ENCODE measurements at regions not wholly inside any gene's neighbourhood (a gene's known extent, or its start where the extent isn't known, plus 50 kb on each side); places are given as distances from the start of the nearest gene placed in this dataset.
"Not testable (repeated sequence)": the region's sequence is repeated elsewhere in the genome, so short reads cannot be mapped to it uniquely, and the experiment has no call there.

DNA sequence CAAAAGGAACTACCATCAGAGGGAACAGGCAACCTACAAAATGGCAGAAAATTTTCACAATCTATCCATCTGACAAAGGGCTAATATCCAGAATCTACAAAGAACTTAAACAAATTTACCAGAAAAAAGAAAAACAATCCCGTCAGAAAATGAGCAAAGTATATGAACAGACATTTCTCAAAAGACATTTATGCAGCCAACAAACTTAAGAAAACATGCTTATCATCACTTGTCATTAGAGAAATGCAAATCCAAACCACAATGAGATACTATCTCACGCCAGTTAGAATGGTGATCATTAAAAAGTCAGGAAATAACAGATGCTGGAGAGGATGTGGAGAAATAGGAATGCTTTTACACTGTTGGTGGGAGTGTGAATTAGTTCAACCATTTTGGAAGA, 516.2 kb downstream of the NFIB start:
- H3K4me1 Mint-ChIP-seq; POLR2A ChIA-PET; H3K27me3 Mint-ChIP-seq; H3K4me3 Mint-ChIP-seq; H3K9me3 Mint-ChIP-seq; H3K27ac Mint-ChIP-seq; ATAC-seq (ENCODE audit: low read depth); H3K36me3 Mint-ChIP-seq; DNase-seq: not testable (repeated sequence)

DNA sequence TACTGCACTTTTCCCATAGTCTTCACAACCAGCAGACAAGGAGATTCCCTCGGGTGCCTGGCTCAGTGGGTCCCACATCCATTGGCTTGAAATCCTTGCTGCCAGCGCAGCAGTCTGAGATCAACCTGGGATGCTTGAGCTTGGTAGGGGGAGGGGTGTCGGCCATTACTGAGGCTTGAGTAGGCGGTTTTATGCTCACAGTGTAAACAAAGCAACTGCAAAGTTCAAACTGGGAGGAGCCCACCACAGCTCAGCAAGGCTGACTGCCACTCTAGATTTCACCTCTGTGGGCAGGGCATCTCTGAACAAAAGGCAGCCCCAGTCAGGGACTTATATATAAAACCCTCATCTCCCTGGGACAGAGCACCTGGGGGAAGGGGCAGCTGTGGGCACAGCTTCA, 512.3 kb upstream of the MPDZ start:
- DNase-seq, result no peak
- POLR2A ChIA-PET, result no interaction called here
- H3K36me3 Mint-ChIP-seq, result no peaks in the 10 kb centered on the region

DNA sequence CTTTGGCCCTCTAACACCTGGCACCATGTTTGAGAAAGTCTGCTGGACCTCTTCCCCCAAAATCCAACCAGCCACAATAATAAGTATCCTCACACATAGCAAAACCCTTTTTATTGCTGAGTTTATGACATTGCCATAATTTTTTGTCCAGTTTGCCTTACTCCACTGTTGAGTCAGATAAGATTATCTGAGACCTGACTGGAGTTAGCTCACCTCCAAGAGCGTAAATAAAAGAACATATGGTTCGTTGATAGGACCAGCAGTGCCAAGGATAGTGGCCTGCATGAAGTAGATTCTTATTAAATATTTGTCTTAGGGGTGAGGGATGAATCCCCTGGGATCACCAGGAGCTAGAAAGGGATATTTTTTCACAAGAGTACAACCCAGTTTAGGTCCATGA, 510.6 kb upstream of the MPDZ start:
- H3K27me3 Mint-ChIP-seq, result no peaks in the 10 kb centered on the region
- H3K9me3 Mint-ChIP-seq, result peaks cover 3% of the 10 kb centered on the region

More for the DNA sequence above, 512.3 kb upstream of the MPDZ start:
- Mint-ChIP-seq H3K4me3 (no peak overlapping the region), H3K4me1 (no peaks in the 10 kb centered on the region), H3K27me3 (no peaks in the 10 kb centered on the region), H3K9me3 (peaks cover 9% of the 10 kb centered on the region), H3K27ac (no peak overlapping the region)
- ATAC-seq (ENCODE audit: low read depth), result no peak

DNA sequence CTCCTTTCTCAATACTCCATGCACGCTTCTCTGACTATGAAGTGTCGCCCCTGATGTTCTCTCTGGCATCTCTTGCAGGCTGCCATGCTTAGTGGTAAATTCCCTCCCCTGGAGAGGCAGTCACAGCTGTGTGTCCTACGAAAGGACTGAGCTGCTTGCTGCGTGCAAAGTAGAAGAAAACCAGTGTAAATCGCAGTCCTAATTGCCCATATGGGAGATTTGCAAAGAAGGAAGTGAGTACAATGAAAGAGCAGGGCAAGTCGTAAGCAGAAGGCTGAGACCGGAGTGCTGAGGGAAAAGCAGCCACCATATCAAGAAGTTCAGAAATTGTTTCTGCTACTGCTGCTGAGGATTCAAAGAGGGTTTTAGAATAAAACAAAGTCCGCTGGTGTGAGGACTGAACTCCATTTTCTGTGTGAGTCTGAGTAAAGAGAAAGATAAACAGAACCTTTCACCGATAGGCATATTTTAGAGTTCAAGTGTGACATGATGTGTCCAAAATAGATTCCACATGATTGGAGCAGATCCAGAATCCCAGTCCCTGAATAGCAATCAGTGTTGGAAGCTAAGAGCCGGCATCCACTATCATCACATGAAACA, 507.8 kb upstream of the MPDZ start:
- Mint-ChIP-seq H3K4me3 (no peak overlapping the region), H3K4me1 (no peaks in the 10 kb centered on the region), H3K27me3 (no peaks in the 10 kb centered on the region), H3K36me3 (no peaks in the 10 kb centered on the region), H3K27ac (no peak overlapping the region), H3K9me3 (no peaks in the 10 kb centered on the region)
- ATAC-seq (ENCODE audit: low read depth) (no peak), DNase-seq (no peak)
- POLR2A ChIA-PET, result no interaction called here

More for the DNA sequence above, 510.6 kb upstream of the MPDZ start:
- Mint-ChIP-seq H3K4me3 (no peak overlapping the region), H3K4me1 (no peaks in the 10 kb centered on the region), H3K27ac (no peak overlapping the region), H3K36me3 (no peaks in the 10 kb centered on the region)
- POLR2A ChIA-PET, result no interaction called here
- ATAC-seq (ENCODE audit: low read depth), result no peak
- DNase-seq, result no peak

DNA sequence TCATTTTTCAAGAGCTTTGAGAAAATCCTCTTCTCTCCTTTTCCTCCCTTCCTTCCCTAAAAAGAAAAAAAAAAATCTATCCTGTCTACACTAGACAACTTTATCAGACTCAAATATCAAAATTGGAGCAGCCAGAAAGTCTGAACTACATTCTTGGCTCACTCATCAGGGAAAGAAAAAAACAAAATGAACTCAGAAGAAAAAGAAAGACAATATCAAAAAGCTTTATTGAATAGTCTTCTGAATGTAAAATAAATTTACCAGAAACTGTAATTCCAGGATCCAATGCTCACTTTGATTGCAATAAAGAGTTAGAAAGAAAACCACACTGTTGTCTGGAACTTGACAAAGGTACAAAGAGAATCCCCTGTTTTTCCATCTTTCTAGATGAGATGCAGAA, 507.2 kb upstream of the MPDZ start:
- H3K9me3 Mint-ChIP-seq, result no peaks in the 10 kb centered on the region
- H3K27me3 Mint-ChIP-seq, result no peaks in the 10 kb centered on the region
- ATAC-seq (ENCODE audit: low read depth) (no peak), DNase-seq (no peak)
- POLR2A ChIA-PET, result no interaction called here
- H3K27ac Mint-ChIP-seq, result no peak overlapping the region
- H3K4me1 Mint-ChIP-seq, result no peaks in the 10 kb centered on the region
- no peak overlapping the region for H3K4me3 Mint-ChIP-seq
- no peaks in the 10 kb centered on the region for H3K36me3 Mint-ChIP-seq

DNA sequence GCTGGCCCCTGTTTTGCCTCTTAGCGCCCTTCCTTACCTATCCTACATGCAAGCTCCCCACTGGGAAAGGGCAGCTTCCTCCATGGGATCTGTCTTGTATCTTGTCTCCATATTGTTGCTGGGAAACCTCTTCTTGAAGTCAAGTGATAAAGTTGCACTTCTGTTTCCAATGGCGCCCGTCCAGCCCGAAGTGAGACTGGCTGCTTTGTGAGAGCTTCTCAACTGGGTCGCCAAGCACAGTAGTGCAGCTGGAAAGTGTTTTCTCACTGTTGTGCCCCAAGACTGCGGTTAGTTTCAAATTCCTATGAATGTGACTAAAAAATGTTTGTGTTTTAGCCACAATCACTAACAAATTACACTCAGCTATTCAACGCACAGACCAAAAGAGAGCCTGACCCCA, 506.6 kb upstream of the MPDZ start:
- H3K4me3 Mint-ChIP-seq, result no peak overlapping the region
- DNase-seq (no peak), ATAC-seq (ENCODE audit: low read depth) (no peak)
- no peaks in the 10 kb centered on the region for H3K36me3 Mint-ChIP-seq
- peaks cover under 1% of the 10 kb centered on the region for H3K9me3 Mint-ChIP-seq
- POLR2A ChIA-PET, result no interaction called here
- no peaks in the 10 kb centered on the region for H3K27me3 Mint-ChIP-seq
- H3K27ac Mint-ChIP-seq, result no peak overlapping the region
- H3K4me1 Mint-ChIP-seq, result no peaks in the 10 kb centered on the region

DNA sequence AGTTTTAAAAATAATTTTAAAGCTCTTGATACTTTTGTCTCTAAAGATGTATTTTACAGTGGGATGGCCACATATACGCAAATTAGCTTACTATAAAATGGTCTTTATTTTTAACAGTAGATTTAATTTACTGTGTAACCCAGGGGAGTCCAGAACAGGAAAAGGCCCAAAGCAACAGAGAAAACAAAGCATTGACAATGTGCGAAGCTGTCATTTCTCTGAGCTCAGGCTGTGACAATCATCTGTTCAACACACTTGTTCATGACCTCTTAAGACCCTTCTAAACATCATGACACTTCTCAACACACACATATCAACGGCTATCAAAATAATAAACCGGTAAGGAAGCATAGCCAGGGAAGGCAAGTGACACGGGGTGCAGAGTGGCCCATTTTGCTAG, 499.6 kb upstream of the MPDZ start:
- Mint-ChIP-seq H3K36me3 (no peaks in the 10 kb centered on the region), H3K9me3 (peaks cover 2% of the 10 kb centered on the region), H3K4me3 (no peak overlapping the region), H3K27me3 (no peaks in the 10 kb centered on the region), H3K27ac (no peak overlapping the region), H3K4me1 (no peaks in the 10 kb centered on the region)
- DNase-seq (no peak), ATAC-seq (ENCODE audit: low read depth) (no peak)
- POLR2A ChIA-PET, result no interaction called here

DNA sequence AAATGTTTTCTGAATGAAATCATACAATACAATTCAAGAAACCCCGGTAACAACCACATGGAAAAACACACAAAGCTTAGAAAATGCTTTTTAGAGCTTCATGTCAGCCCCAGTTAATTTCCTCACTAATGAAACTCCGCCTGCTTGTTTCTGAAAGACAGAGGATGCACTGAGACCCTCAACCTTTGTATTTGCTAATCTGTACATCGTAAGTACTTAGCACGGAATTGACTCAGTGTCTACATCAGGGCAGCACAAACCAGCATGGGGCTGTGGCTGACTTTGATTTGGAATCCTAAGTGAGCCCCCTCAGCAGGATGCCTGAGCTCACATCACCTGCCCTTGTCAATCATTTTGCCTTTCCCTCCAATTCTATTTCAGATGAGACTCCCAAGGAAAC, 499.1 kb upstream of the MPDZ start:
- POLR2A ChIA-PET, result no interaction called here
- DNase-seq, result no peak
- peaks cover 2% of the 10 kb centered on the region for H3K9me3 Mint-ChIP-seq
- H3K4me3 Mint-ChIP-seq, result no peak overlapping the region
- ATAC-seq (ENCODE audit: low read depth), result no peak
- H3K36me3 Mint-ChIP-seq, result no peaks in the 10 kb centered on the region
- H3K27ac Mint-ChIP-seq, result no peak overlapping the region
- H3K27me3 Mint-ChIP-seq, result no peaks in the 10 kb centered on the region
- no peaks in the 10 kb centered on the region for H3K4me1 Mint-ChIP-seq

DNA sequence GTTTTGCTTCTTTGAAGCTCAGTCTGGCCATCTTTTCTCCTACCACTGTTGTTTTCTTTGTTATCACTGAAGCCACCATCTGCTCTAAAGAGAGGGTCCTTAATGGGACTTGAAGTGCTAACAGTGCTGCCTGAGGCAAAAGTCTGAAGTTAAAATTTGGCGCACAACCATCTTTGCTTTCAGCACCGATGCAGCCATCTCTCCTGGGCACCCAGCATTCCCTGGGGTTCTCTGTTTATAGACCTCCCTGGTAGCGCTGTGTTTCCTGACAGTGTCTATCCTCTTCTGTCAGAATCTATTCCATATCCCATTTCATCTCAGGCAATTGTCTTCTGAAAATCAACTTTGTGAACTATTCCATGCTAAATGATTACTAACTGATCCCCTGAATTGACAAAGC, 491.5 kb upstream of the MPDZ start:
- no peaks in the 10 kb centered on the region for H3K27me3 Mint-ChIP-seq
- POLR2A ChIA-PET, result no interaction called here
- H3K9me3 Mint-ChIP-seq, result no peaks in the 10 kb centered on the region
- H3K4me3 Mint-ChIP-seq, result no peak overlapping the region
- DNase-seq (no peak), ATAC-seq (ENCODE audit: low read depth) (no peak)
- no peak overlapping the region for H3K27ac Mint-ChIP-seq
- no peaks in the 10 kb centered on the region for H3K36me3 Mint-ChIP-seq
- no peaks in the 10 kb centered on the region for H3K4me1 Mint-ChIP-seq

DNA sequence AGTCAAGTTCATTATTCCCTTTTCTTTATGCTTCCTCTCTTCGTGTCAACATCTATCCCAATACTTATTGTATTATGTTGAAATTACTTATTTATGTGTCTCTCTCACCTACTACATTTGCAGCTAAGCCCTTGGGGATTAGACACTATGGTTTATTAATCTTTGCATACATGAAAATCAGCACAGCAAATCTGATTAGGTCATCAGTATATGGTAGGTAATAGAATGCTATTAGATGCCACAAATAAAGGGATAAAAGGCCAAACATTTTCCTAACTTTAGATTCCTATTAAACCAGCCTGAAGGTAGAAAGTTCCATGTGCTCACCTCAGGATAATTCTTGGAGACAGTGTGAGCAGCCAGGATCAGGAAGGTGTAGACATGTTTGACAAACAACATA, 490.1 kb upstream of the MPDZ start:
- no peak overlapping the region for H3K27ac Mint-ChIP-seq
- POLR2A ChIA-PET, result no interaction called here
- no peak overlapping the region for H3K4me3 Mint-ChIP-seq
- H3K4me1 Mint-ChIP-seq, result no peaks in the 10 kb centered on the region
- ATAC-seq (ENCODE audit: low read depth) (no peak), DNase-seq (no peak)
- H3K27me3 Mint-ChIP-seq, result no peaks in the 10 kb centered on the region
- H3K9me3 Mint-ChIP-seq, result no peaks in the 10 kb centered on the region
- H3K36me3 Mint-ChIP-seq, result no peaks in the 10 kb centered on the region

DNA sequence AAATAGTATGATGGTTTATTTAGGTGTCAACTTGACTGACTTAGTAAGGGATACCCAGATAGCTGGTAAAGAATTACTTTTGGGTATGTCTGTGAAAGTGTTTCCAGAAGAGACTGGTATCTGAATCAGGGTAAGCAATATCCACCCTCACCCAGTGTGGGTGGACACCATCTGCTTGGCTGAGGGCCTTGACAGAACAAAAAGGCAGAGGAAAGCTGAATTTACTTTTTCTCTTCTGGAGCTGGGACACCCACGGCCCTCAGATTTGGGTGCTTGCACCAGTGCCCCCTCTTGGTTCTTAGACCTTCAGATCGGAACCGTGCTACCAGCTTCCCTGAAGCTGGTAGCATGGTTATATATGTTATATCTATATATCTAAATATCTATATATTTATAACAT, 489.5 kb upstream of the MPDZ start:
- POLR2A ChIA-PET, result no interaction called here
- no peaks in the 10 kb centered on the region for H3K4me1 Mint-ChIP-seq
- no peaks in the 10 kb centered on the region for H3K36me3 Mint-ChIP-seq
- no peaks in the 10 kb centered on the region for H3K27me3 Mint-ChIP-seq
- H3K9me3 Mint-ChIP-seq, result no peaks in the 10 kb centered on the region
- no peak for ATAC-seq (ENCODE audit: low read depth)
- DNase-seq, result no peak
- no peak overlapping the region for H3K27ac Mint-ChIP-seq
- H3K4me3 Mint-ChIP-seq, result no peak overlapping the region

DNA sequence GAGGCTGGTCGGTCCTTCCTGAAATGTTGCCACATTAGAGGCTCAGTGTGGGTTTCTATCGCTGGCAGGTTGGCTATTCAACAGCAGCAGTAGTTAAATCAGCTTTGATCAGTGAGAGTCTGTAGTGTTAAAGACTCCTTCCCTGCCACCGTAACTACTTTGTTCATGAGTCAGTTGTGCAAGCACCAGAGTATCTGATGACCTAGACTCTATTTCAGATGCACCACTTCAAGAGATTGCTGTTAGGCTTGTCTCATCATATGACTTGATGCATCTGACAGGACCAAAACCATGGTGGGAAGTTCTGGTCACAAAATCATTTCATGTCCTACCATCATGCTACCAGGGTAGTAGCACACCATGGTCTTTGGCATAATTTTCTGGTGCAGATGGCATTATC, 482.7 kb upstream of the MPDZ start:
- Mint-ChIP-seq H3K27me3 (no peaks in the 10 kb centered on the region), H3K9me3 (no peaks in the 10 kb centered on the region), H3K36me3 (no peaks in the 10 kb centered on the region), H3K4me1 (no peaks in the 10 kb centered on the region), H3K27ac (no peak overlapping the region), H3K4me3 (no peak overlapping the region)
- no peak for DNase-seq
- no peak for ATAC-seq (ENCODE audit: low read depth)
- POLR2A ChIA-PET, result no interaction called here

DNA sequence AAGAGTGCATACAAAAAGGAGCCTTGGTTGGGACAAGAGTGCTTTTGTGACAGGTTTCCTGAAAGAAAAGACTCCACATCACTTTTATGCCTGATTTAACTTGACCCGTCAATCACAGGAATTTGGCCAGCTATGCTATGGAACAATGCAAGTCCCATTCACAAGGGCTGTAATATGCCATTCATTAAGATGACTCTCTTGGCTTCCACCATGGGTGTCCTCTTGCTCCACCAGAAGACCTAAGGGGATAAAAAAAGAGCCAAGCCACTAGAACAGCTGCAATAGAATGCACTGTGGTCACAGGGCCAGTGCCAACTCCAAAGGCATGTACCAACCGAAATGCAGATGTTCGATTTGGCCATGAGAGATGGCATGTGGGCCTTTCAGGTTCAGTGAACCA, 480.1 kb upstream of the MPDZ start:
- no peaks in the 10 kb centered on the region for H3K4me1 Mint-ChIP-seq
- POLR2A ChIA-PET, result no interaction called here
- ATAC-seq (ENCODE audit: low read depth), result no peak
- no peak overlapping the region for H3K4me3 Mint-ChIP-seq
- H3K36me3 Mint-ChIP-seq, result no peaks in the 10 kb centered on the region
- H3K27me3 Mint-ChIP-seq, result no peaks in the 10 kb centered on the region
- no peak for DNase-seq
- H3K27ac Mint-ChIP-seq, result no peak overlapping the region
- H3K9me3 Mint-ChIP-seq, result no peaks in the 10 kb centered on the region

DNA sequence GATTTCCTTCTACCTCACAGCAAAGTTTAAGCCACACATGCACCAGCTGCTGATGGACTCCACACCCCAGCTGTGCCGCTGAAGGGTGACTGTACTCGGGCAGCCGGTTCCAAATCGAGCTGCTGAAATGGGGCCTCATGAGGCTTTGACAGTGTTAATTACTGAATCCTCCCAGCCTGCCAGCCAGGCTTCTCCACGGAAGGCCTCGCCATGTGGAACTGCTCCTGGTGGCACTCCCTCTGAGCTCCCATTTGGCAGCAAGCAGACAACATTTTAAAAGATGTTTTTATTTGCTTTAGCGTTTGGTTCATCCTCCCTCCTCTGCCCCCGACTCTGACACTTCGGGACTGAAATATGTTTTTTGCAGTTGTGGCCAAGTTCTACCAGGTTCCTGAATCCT, 479.4 kb upstream of the MPDZ start:
- no peaks in the 10 kb centered on the region for H3K4me1 Mint-ChIP-seq
- no peak overlapping the region for H3K4me3 Mint-ChIP-seq
- POLR2A ChIA-PET, result no interaction called here
- no peak overlapping the region for H3K27ac Mint-ChIP-seq
- no peak for DNase-seq
- no peaks in the 10 kb centered on the region for H3K27me3 Mint-ChIP-seq
- peaks cover 1% of the 10 kb centered on the region for H3K9me3 Mint-ChIP-seq
- no peaks in the 10 kb centered on the region for H3K36me3 Mint-ChIP-seq
- ATAC-seq (ENCODE audit: low read depth), result no peak

DNA sequence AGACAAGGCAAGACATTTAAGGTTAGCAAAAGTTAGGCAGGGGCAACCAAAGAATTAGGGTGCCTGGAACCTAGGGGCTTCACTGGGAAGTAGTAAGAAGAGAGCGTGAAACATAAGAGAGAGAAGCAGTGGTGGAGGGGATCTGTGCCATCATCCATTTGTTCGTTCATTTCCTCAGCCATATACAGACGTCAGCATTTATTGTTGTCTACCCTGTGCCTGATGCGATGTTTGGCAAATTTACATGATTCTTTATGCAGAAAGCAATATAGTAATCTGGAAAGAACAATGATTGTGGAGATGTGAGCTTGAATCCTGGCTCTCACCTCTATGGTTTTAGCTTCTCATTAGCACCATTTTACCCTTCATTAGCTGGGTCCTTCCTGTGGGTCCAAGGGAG, 477.5 kb upstream of the MPDZ start:
- Mint-ChIP-seq H3K4me1 (no peaks in the 10 kb centered on the region), H3K9me3 (peaks cover 1% of the 10 kb centered on the region), H3K27ac (no peak overlapping the region), H3K27me3 (no peaks in the 10 kb centered on the region), H3K36me3 (no peaks in the 10 kb centered on the region), H3K4me3 (no peak overlapping the region)
- ATAC-seq (ENCODE audit: low read depth) (no peak), DNase-seq (no peak)
- POLR2A ChIA-PET, result no interaction called here

Measured in activated naive CD8-positive, alpha-beta T cell treated with anti-CD3 and anti-CD28 coated beads, Interleukin-2, amount 10 ng/mL, durations not matched to agents 7 days and 5 days (primary cell).